A172 (cell line): ENCODE measurements at regions not wholly inside any gene's neighbourhood (a gene's known extent, or its start where the extent isn't known, plus 50 kb on each side); places are given as distances from the start of the nearest gene placed in this dataset.
"Not testable (repeated sequence)": the region's sequence is repeated elsewhere in the genome, so short reads cannot be mapped to it uniquely, and the experiment has no call there.

Experiments used
- DNase-seq: peaks from one replicate; pipeline ENCODE4 v3.0.0-alpha.2; 2015; ENCODE audit warnings: low spot score

- no peak for DNase-seq
Measured at GRCh38 chr3:145692751-145693150, 468.2 kb downstream of the PLOD2 start.

DNA sequence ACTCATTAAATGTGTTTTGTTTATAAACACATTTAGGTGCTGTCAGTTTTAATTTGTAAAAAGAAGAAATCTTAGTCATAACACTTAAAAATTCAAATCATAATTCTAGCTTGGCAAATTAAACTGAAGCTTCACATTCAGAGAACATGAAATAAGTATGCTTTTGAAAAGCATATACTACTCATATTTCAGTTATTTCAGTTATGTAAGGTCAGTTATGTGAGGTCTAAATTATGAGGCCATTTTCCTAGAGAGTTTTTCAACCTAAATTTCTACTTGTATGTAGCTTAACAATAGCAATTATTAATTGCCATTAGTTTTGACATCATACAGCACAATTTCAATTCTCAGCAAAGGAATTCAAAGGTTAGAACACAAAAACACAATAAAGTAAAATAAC is 465.0 kb downstream of the PLOD2 start:
- no peak for DNase-seq

DNA sequence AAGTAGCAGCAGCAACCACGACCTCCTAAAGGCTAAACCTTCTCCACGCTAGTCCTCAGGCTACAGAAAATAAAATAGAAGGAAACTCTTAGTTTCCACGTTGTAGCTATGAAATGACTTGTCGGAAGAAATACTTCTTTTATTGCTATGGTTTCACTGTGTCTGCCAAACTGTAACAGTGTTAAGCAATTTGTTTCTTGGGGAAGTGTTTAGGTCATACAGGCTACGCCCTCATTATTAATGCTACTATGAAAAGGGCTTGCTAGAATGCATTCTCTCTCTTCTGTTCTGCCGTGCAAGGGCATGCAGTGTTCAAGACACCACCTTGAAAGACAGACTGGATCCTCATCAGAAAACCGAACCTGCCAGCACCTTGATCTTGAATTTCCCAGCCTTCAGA is 462.7 kb downstream of the PLOD2 start:
- no peak for DNase-seq

DNA sequence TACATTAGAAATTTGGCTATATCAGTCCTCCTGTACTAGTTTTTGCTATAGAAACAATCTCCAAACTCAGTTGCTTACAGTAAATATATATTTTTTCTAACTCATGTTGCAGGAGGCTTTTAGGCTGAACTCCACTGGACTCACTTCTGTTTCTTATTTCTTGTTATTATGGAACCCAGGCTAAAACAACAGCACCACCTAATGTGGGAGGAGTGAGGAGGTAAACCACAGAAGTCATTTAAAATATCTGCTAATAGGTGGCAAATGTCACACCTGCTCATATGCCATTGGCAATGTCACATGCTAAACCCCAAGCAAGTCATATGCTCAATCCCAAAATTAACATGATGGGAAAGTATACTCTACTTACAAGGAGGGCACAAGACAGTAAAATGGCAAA is 462.2 kb downstream of the PLOD2 start:
- DNase-seq = no peak

- DNase-seq = peak; percentile 3
Measured at GRCh38 chr3:145704020-145704419, 457.0 kb downstream of the PLOD2 start.

- not testable (repeated sequence) for DNase-seq
Measured at GRCh38 chr3:145709779-145710178, 451.2 kb downstream of the PLOD2 start.

GRCh38 chr3:145716519-145716918 is 444.5 kb downstream of the PLOD2 start:
- no peak for DNase-seq

DNA sequence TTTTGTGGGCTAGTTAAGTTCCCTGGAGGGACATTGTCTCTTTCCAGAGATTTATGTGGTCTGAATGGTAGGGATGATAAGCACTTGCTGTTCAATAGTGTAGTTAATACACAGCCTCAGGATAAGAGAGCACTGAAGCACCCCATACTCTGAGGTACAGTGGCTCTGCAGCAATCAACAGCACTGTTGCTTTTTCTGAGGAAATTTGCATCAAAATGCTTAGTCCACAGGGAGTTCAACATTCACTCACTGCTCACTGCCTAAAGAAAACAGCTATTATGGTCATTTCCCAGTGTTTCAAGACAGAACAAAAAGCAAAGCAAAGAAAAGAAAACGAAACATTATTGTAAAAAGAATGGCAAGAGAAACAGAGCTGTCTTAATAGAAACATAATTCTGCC is 441.9 kb downstream of the PLOD2 start:
- no peak for DNase-seq

DNA sequence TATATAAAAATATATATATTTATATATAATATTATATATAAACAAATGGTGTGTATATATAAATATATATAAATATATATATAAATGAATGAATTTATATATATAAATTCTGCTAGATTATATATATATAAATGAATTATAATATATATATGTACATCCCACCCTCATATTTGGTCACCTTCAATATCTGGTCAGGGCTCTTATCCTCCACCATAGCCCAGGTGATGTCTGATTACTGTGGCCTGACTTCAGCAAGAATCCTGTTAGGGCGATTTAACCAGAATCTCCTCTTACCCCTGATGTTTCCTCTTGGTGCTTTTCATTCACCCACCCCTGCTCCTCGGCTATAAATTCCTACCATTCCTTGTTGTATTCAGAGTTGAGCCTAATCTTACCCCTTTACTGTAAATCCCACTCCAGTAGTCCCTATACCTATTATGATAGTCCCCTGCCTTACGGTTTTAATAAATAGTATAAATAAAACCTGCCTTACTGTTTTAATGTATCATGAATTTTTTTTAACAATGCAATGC is 439.6 kb downstream of the PLOD2 start:
- DNase-seq = no peak

DNA sequence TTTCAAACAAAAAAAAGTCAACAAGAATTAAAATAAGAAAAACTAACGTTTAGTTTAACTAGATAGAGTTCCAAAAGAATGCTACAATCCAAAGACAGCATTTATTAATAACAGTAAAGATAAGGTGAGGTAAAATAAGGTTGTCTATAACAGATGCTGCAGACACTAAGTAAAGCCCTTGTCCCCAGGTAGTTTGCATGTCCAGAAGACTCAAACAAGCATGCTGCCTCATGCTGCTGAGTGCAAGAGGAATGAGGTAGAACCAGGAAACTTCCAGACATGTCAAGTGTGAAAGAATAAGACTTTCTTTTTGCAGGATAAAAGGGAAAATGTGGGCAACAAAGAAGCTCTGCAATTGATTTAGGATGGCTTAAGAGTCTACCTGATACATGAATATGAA is 439.2 kb downstream of the PLOD2 start:
- no peak for DNase-seq

DNA sequence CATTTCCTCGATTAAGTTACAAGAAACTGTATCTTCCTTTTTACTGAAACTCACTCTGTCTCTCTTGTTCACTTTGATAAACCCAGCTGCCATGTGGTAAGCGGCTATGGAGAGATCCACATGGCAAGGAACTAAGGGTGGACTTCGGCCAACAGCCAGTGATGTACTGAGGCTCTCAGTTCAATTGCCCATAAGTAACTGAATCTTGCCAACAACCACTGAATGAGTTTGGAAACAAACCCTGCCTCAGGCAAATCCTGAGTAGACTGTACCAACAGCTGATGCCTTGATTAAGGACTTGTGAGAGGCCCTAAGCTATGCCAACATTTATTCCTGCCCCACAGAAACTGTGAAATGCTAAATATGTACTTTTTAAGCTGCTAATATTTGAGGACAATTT is 433.5 kb downstream of the PLOD2 start:
- no peak for DNase-seq

DNA sequence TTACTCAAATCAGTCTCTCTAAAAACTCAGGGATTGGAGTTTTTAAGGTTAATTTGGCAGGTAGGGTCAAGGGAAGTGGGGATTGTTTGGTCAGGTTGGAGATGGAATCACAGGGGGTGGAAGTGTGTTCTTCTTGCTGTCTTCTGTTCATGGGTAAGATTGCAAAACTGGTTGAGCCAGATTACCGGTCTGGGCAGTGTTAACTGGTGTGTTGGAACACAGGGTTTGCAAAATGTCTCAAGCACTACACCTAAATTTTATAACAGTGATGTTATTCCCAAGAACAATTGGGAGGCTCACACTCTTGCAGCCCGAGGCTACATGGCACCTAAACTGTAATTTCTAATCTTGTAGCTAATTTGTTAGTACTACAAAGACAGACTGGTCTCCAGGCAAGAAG is 425.4 kb downstream of the PLOD2 start:
- no peak for DNase-seq

- DNase-seq = no peak
Measured at GRCh38 chr3:145737952-145738351, 423.0 kb downstream of the PLOD2 start.

DNA sequence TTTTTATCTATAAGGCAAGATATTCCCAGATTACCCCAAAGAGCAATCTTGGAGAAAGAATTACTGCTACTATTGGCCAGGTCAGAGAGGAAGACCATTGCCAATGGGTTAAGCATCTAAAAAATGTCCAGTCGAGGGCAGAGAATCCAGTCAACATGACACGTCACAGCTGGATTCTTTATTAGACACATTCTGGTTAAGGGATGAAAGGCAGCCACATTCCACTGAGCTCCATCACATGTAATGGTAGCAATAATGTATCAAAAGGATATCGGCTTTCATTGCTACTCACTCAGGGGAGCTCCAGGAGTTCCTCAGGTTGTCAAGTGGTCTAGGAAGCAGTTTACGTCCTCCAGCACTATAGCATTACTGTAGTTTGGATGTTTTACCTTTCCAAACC is 421.1 kb downstream of the PLOD2 start:
- DNase-seq = no peak

DNA sequence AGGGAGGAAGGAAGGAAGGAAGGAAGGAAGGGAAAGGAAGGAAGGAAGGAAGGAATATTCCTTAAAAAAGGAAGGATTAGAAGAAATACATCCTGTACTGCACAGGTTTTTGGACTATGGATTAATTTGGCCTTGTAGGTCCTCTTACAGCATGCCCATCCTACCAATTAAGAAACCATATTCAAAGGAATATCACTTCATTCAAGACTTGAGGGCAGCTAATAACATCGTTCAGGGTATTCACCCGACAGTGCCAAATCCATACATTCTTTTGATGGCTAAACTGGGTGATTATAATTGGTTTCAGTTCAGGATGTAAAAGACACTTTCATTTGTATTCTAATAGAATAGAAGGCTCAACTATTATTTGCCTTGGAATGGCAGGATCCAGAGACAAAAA is 410.3 kb downstream of the PLOD2 start:
- no peak for DNase-seq

DNA sequence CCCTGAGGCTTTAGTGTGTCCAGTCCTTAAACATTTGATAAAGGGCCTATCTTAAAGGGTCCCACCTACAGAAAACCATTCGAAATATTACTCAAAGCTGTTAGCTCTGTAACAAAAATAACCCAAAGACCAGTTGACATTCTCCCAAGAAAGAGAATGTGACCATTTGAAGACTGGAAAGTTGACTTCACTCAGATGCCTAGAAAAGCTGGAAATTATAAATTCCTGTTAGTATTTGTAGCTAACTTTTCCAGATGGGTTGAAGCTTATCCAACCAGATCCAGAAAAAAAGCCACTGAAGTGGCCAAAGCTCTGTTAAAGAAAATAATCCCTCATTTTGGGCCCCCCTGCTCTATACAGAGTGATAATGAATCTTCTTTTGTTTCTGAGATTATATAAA is 408.4 kb downstream of the PLOD2 start:
- no peak for DNase-seq

DNA sequence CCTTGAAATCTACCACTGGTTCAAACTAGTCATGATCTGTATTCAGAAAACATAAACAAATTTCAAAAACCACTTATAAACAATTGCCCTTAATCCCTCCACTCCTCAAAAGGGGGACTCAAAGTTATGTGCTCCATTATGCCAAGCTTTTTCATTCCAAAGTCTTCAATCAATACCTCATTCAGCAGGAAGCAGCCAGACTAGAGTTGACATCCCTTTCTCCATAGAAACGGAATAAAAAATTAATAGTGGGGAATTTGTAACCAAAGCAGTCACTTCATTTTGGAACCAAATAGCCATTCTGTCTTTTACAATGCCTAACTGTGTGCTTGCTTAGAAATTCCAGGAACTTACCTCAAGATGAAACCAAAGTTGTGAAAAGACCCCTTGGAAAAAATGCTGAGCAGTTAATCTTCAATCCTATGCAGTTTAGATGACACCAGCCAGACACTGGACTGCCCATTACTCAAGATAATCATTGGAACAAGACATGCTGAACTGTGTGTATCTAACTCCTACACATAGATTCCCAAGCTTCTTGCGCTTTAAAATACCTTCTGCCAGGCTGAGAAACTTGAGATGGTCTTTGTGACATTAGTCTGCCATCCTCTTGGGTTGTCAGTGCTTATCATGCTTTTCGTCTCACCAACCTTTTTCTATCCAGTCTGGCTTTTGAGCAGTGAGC is 406.2 kb downstream of the PLOD2 start:
- no peak for DNase-seq

DNA sequence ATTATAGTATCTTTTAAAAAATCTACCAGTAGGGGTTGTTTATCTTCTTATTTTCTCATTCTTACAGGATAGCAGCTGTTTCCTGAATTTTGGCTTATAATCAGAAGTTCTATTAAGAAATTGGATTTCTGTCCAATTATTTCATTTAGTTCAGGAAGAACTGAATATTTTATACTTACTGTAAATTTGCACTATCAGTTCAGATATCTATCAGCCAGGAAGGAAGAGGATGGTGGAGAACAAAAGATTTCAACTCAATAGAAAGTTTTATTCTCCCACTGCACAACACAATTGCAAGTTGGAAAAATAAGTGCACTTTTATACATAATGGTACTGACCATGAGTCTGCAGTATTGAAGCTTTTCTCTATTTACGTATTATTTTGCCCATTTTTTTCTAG is 400.9 kb downstream of the PLOD2 start:
- DNase-seq = no peak

- no peak for DNase-seq
Measured at GRCh38 chr3:145767909-145768308, 393.1 kb downstream of the PLOD2 start.

GRCh38 chr3:145776782-145777408 is 384.1 kb downstream of the PLOD2 start:
- DNase-seq = peak; percentile 51

GRCh38 chr3:145780301-145780700 is 380.7 kb downstream of the PLOD2 start:
- DNase-seq = no peak

DNA sequence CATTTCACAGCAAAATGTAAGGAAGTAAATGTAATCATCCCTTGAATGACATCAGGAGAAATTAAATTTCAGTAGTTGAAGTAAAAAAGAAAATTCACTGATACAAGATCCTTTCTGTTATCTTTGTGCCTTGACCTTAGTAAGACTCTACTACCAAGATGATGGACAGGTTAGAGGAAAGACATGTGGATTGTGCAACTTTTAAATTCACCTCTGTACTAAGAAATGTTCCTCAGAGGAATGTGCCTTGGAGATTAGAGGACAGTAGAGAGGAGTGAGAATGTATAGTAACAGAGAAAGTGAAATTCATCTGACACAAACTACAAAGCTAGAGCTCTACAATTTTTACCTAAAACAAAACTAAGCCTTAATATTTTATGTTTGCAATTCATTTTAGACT is 375.3 kb downstream of the PLOD2 start:
- no peak for DNase-seq

DNA sequence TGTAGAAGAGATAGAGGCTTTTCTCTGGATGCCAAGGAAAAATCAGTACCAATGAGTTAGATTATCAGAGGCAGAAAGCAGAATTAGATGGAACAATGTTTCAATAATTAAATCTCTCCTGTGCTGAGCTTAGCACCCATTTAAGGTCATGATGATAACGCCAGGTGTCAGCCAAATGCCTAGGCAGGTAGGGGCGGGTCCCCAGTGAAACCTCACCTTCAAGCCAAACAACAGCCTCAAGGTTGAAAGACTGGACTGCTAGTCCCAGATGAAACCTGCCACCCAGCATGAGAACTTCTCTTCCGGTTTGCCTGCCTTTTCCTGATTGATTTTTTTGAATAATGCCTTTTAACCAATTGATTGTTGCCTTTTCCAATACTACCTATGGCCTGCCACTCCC is 363.0 kb downstream of the PLOD2 start:
- DNase-seq = no peak
